ENCODE measurements at regions not wholly inside any gene's neighbourhood (a gene's known extent, or its start where the extent isn't known, plus 50 kb on each side); places are given as distances from the start of the nearest gene placed in this dataset.
A peak's percentile ranks its signal among the peaks of the same experiment; 100 is the strongest.
"Not testable (repeated sequence)": the region's sequence is repeated elsewhere in the genome, so short reads cannot be mapped to it uniquely, and the experiment has no call there.

DNA sequence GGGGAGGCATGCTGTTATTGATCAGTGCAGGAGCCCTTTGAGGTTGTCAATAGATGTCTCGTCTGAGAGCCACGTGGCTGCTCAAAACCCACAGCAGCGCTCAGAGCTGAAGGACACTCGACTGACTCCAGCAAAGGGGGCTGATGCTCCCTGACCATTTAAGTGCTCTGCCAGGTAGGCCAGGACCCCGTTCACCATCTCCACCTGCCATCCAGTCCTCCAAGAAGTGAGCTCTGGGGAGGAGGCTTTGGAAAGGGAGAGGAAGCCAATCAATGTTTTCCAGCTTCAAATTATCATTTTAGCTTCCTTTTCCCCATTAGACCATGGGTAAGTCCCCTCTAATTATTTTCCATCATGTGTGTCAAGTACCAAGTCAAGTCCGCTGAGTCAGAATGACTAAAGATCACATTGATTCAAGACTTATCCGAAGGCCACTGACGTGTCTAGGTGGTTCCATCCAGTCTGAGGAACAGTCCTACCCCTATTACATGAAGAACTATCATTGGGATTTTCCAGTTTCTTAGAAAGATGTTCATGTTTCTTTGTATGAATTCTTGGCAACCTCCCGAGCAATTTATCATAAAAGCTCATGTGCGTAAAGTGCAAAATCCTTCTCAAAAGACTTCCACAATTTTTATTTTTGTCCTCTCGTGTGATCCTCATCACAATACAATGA is 302.6 kb upstream of the LYZL1 start:
- no peak for DNase-seq (ENCODE audit: extremely low read depth, low read depth)

DNA sequence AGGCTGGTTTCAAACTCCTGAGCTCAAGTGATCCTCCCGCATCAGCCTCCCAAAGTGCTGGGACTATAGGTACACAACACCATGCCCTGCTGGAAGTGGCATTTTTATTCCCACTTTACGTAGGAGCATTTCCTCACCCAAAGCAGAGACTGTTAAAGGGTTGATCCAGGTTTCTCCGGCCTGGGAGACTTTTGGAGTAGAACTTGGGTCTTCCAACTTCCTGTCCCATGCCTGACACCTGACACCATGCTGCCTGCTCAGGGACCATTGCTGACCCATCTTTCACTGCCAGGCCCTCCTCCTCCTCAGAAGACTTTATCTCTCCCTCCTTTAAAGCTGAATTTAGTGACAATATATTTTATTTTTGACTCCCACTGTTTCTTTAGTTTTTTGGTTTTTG is 302.0 kb upstream of the LYZL1 start:
- no peak for DNase-seq (ENCODE audit: extremely low read depth, low read depth)

DNA sequence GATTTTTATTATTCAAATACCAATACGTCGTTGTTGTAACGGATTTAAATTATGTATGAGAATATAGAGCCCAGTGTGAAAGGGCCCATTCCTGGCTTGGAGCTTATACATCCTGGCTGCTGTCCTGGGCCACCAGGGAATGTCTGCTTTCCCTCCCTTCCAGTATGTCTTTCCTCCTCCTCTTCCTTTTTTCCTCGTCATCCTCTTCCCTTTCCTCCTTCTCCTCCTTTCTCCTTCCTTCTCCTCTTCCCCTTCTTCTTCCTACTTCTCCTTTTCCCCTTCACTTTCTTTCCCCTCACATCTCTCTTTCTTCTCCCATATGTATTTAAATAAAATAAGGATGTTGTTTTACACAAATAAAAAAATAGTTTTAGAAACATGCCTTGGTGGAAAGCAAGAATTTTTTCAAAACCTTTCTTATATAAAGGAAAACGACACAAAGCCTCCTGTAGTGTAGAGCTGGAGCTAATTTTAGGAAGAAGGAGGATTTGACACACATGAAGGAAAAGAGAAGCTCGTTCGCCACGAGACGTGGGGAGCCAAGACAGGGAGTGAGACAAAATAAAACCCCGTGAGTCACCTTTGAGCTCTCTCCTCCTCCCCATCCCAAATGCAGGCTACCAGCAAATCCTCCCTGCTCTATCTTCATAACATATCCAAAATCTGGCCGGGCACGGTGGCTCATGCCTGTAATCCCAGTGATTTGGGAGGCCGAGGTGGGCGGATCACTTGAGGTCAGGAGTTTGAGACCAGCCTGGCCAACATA is 301.1 kb upstream of the LYZL1 start:
- DNase-seq (ENCODE audit: extremely low read depth, low read depth), result no peak

DNA sequence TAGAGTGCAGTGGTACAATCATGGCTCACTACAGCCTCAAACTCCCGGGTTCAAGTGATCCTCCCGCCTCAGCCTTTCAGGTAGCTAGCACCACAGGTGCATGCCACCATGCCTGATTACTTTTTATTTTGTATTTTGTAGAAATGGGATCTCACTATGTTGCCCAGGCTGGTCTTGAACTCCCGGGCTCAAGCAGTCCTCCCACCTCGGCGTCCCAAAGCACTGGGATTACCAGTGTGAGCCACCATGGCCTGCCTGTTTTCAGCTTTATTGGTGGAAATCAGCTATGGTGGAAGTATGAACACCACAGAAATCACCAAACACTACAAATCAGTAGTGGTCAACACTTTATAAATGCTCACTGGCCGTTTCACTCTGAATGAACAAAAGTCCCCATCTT is 299.9 kb upstream of the LYZL1 start:
- no peak for DNase-seq (ENCODE audit: extremely low read depth, low read depth)

DNA sequence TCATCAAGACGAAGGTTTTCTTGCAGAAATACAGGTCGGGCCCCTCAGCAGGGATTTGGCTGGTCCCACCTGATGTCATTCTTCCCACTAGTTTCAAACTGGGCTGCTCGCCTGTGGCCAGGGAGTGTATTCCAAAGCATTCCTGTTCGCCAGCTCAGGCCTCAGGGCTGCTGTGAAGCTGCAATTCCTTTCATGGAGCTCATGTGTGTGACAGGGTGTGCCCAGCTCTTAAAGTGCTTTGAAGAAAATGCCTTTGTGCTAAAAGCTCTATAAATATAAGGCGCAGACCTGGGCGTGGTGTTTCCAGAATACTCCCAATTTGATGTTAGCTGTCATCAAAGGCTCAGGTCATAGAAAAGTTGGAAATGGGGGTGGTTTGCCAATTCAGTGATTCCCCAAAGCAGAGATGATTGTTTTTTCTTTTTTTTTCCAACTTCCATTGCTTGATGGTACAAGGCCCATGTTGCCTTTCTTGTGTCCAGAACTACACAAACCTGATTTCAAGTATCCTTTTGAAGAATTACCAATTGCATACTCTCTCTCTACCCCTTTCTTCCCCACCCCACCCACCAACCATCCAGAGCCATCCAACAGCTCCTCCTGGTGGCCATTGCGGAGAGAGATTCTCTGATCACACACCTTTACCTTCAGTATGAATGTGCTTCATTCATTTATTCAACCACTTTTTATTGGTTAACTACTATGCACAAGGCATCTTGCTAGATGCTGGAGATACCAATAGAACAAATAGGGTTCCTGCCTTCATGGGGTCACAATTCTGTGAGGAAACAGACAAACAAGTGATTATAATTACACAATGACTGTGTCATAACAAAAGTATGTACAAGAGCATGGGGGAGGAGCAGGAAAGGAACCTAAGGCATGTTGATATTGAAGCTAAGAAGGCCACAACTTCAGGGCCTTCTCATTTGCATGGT is 297.3 kb upstream of the LYZL1 start:
- peak; percentile 33 for DNase-seq (ENCODE audit: extremely low read depth, low read depth)

DNA sequence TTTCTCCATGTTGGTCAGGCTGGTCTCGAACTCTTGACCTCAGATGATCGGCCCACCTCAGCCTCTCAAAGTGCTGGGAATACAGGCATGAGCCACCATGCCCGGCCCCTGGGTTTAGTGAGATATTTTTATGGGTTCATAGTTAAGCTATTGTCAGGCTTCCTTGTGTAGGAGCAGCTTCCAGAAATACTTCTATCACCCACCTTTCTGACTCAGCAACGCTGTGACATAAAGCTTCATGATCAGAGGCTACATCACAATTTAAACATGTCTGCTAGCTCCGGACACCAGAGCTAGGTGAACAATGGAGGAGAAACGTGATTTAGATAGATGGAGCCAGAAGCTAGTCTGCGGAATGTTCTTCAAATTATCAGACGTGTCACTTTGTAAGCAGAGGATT is 295.8 kb upstream of the LYZL1 start:
- no peak for DNase-seq (ENCODE audit: extremely low read depth, low read depth)

DNA sequence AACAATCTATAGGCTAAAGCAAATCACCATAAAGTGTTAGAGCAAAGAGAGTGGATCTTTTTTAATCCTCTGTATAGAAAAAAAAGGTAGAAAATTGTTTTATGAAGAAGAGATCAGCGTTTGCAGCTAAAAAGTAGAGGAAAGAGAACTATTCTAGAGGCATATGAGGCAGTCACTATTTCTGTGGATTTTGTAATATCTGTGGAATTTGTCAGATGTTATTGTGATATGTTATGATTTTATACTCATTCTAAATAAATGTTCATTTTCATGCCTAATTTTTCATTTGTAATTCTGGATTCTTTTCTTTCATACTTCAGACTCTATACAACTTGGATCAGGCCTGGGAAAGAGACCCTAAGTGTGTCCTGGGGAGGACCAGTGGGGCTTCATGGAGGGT is 295.0 kb upstream of the LYZL1 start:
- no peak for DNase-seq (ENCODE audit: extremely low read depth, low read depth)

DNA sequence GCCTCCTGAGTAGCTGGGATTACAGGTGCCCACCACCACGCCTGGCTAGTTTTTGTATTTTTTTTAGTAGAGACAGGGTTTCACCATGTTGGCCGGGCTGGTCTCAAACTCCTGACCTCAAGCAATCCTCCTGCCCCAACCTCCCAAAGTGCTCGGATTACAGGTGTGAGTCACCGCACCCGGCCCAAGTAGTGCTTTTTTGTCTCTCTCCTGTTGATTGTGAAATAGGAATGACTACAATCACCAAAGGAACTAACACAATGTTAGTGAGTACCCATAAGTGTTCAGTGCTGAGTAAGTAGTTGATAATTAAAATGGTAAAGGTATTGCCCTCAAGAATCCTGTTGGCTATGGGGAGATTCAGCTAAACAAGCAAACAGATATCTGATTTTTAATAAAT is 294.1 kb upstream of the LYZL1 start:
- not testable (repeated sequence) for DNase-seq (ENCODE audit: extremely low read depth, low read depth)

DNA sequence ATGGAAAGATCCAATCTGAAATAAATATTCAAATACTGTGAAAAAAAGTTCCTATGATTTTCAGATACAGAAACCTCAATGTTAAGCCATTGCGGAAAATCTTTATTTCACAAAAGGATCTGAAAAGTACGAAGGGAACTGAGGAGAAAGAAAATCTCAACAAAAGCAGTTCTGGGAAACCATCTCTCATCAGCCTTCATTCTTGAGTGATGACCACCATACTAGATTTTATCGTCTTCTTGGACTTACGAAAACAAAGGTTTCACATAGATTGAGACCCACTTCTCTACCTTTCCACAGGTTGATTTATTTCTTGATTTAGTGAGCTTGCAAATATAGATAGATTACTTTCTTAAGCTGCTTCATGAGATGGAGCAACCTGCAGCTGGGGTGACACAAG is 293.4 kb upstream of the LYZL1 start:
- DNase-seq (ENCODE audit: extremely low read depth, low read depth), result no peak

DNA sequence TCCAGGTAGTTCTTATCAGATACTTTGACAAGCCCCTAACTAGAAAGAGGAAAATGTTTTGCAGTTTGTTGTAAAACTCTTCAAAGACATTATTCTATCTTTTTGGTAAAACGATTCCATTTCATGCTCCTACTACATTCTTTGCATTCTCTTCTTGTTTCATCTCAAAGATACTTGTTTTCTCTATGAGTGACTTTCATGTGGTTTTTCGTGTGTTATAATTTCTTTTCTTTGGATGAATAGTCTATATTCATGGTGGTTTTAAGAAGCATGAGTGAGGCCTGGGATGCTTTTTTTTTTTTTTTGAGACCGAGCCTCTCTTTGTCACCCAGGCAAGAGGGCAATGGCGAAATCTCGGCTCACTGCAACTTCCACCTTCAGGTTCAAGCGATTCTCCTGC is 292.5 kb upstream of the LYZL1 start:
- no peak for DNase-seq (ENCODE audit: extremely low read depth, low read depth)

DNA sequence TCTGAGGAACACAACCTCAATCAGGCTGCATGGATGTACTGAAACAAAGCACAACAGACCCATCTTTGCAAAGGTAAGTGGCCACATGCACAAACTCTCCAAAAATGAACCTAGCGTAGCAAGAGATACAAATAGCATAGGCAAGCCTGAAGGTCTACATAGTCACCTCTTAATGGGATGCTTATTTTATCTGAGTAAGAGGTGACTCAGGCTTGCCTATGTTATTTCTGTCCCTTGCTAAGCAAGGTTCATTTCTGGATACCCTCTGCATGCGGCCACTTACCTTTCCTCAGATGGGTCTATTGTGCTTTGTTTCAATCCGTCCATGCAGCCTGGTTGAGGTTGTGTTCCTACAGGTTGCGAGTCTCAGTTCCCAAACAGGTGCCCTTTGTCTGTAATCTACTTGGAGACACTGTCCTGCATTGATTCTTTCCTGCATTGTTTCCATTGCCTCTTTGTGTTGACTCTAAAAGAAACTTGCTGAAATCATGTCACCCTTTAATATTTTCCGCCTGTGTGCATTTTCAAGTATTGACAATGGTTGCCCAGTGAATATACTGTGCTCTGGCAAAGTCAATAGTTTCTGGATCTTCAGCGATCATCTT is 291.8 kb upstream of the LYZL1 start:
- no peak for DNase-seq (ENCODE audit: extremely low read depth, low read depth)

DNA sequence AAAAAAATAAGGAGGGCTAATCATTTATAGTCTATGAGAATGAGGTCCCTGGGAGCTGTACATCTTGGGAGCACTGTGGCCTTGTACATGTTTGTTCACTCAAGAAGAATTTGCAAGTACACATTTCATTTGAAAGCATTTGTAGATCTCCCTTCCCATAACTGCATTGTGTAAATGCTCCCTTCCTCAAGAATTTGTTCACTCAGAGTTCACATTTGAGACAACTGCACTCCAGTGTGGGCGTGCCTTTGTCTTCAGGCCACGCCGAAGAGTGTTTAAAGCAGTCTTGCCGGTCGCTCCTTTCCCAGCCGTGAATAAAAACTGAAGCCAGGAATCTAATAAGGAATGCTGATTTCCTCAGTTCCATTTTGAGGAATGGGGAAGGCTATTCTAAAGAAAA is 291.1 kb upstream of the LYZL1 start:
- DNase-seq (ENCODE audit: extremely low read depth, low read depth), result no peak

DNA sequence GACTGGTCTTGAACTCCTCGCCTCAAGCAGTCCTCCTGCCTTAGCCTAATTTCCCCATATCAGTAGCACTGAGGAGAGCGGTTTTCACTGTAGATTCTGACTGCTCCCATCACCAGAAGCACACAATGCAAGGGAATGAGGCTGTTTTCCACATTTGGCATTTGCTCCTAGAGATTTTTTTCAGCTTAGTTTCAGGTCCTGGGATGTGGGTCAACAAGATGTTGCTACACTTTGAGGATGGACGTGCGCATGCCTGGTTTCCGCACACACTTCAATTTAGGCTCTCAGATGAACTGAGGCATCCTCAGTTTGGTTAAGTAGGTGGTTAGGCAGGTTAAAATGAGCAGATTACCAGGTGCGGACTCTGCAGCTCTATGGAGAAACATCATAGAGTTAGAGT is 287.1 kb upstream of the LYZL1 start:
- DNase-seq (ENCODE audit: extremely low read depth, low read depth), result no peak

DNA sequence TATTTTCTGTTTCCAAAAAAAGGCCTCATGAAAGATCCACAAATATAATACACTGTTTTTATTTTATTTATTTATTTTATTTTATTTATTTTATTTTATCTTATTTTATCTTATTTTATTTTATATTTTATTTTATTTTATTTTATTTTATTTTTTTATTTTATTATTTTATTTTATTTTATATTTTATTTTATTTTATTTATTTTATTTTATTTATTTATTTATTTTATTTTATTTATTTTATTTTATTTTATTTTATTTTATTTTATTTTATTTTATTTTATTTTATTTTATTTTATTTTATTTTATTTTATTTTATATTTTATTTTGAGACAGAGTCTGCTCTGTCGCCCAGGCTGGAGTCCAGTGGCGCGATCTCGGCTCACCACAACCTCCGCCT is 285.9 kb upstream of the LYZL1 start:
- not testable (repeated sequence) for DNase-seq (ENCODE audit: extremely low read depth, low read depth)

DNA sequence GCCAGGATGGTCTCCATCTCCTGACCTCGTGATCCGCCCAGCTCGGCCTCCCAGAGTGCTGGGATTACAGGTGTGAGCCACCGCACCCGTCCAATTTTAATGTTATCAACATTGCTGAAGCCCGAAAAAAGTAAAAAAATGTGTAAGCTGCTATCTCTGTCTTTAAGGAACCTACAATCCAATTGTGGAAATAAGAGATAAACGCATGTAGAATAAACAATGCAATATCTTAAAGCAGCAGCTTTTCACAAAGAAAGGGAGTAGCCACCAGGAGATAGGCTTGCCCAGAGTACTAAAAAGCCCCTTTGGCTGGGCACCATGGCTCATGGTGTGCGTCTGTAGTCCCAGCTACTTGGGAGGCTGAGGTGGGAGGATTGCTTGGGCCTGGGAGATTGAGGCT is 282.9 kb upstream of the LYZL1 start:
- no peak for DNase-seq (ENCODE audit: extremely low read depth, low read depth)

DNA sequence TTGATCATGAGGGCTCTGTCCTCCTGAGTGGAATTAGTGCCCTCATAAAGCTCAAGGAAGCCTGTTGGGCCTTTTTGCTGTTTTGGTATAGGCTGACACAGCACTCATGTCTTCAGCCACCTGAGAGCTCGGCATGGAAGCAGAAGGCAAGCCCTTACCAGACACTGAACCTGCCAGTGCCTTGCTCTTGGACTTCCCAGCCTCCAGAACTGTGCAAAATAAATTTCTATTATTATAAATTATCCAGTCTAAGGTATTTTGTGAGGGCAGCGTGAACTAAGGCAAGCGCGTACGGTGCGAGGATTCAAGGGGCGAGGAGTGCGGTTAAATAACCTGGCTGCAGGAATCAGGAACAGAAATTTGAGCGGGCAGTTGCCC is 281.5 kb upstream of the LYZL1 start:
- no peak for DNase-seq (ENCODE audit: extremely low read depth, low read depth)

DNA sequence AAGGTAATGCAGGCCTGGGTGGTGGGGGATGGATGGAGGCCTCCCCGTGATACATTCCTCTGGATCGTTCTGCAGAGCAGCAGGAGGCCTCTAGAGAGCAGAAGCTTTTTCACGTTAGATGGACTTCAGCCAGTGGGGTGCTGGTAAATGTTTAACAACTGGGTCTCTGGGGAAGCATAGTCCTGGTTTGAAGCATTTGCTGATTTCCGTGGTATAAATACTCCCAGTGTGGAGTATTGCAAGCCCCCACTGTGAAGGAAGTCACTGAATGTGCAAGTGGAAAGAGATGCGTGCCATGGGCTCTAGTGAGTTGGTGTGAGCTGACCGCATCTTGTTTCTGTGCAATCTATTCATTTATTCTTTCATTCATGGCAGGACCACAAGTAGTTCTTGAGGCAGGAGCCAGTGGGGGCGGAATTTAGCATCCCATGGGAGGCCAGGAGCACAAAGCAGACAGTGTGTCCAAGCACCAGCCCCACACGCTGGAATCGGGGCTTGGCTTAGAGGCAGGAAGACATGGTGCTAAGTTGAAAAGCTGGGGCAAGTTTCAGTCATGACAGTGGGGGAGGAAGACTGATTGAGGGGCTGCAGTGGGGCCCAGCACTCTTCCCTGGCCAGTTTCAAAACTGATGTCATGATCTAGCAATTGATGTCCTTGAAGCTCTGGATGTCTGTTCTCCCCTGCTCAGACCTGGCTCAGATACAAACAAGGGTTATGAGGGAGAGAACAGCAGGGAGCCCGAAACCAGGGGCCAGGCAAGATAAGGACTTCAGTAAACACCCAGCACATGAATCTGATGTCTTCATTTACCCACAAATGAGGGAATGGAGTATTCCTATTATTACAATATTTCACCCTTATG is 280.9 kb upstream of the LYZL1 start:
- DNase-seq (ENCODE audit: extremely low read depth, low read depth), result no peak

DNA sequence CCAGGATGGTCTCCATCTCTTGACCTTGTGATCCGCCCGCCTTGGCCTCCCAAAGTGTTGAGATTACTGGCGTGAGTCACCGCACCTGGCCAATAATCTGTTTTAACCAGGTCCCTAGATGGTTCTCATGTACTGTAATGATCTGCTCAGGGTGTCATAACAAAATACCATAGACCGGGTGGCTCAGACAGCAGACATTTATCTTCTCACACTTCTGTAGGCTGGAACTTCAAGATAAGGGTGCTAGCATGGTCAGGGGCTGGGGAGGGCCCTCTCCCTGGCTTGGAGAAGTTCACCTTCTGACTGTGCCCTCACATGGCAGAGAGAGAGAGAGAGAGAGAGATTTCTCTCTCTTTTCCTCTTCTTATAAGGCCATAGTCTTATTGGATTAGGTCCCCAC is 279.4 kb upstream of the LYZL1 start:
- DNase-seq (ENCODE audit: extremely low read depth, low read depth), result no peak

DNA sequence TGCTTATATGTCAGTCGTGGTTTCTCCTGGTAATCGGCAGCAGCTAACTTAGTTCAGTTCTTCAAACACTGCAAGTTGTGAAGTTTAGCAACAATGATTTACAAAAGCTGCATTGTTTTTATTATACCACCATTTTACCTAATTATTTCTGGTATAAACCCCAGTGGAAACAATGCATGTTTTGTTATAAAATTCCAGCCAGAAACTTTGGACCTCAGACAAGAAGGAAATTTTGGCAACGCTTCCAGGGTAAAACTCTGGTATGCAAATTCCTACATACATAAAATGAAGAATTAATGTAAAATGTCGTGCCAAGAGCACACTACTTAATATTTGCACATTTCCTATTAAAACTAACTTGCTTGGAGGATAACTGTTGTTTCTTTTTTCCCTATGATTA is 277.4 kb upstream of the LYZL1 start:
- no peak for DNase-seq (ENCODE audit: extremely low read depth, low read depth)

DNA sequence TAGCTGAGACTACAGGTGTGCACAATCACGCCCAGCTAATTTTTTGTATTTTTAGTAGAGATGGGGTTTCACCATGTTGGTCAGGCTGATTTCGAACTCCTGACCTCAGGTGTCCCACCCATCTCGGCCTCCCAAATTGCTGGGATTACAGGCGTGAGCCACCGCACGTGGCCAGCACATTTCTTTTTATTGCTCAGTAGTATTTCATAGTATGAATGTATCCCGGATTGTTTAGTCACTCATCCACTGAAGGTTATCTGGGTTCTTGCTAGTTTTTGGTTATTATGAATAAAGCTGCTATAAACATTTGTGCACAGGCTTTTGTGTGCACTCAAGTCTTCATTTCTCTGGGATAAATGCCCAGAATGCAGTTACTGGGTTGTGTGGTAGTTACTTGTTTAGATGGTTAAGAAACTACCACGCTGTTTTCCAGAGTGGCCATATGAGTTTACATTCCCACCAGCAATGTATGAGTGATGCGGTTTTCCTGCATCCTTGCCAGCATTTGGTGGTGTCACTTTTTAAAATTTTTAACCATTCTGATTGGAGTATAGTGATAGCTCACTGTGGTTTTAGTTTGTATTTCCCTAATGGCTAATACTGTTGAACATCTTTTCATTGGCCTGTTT is 275.8 kb upstream of the LYZL1 start:
- no peak for DNase-seq (ENCODE audit: extremely low read depth, low read depth)
